ENCODE measurements at regions not wholly inside any gene's neighbourhood (a gene's known extent, or its start where the extent isn't known, plus 50 kb on each side); places are given as distances from the start of the nearest gene placed in this dataset.

GRCh38 chr1:168387781-168388760 is 107.4 kb downstream of the TBX19 start (continued):
- TF ChIP-seq, protein P1, sequence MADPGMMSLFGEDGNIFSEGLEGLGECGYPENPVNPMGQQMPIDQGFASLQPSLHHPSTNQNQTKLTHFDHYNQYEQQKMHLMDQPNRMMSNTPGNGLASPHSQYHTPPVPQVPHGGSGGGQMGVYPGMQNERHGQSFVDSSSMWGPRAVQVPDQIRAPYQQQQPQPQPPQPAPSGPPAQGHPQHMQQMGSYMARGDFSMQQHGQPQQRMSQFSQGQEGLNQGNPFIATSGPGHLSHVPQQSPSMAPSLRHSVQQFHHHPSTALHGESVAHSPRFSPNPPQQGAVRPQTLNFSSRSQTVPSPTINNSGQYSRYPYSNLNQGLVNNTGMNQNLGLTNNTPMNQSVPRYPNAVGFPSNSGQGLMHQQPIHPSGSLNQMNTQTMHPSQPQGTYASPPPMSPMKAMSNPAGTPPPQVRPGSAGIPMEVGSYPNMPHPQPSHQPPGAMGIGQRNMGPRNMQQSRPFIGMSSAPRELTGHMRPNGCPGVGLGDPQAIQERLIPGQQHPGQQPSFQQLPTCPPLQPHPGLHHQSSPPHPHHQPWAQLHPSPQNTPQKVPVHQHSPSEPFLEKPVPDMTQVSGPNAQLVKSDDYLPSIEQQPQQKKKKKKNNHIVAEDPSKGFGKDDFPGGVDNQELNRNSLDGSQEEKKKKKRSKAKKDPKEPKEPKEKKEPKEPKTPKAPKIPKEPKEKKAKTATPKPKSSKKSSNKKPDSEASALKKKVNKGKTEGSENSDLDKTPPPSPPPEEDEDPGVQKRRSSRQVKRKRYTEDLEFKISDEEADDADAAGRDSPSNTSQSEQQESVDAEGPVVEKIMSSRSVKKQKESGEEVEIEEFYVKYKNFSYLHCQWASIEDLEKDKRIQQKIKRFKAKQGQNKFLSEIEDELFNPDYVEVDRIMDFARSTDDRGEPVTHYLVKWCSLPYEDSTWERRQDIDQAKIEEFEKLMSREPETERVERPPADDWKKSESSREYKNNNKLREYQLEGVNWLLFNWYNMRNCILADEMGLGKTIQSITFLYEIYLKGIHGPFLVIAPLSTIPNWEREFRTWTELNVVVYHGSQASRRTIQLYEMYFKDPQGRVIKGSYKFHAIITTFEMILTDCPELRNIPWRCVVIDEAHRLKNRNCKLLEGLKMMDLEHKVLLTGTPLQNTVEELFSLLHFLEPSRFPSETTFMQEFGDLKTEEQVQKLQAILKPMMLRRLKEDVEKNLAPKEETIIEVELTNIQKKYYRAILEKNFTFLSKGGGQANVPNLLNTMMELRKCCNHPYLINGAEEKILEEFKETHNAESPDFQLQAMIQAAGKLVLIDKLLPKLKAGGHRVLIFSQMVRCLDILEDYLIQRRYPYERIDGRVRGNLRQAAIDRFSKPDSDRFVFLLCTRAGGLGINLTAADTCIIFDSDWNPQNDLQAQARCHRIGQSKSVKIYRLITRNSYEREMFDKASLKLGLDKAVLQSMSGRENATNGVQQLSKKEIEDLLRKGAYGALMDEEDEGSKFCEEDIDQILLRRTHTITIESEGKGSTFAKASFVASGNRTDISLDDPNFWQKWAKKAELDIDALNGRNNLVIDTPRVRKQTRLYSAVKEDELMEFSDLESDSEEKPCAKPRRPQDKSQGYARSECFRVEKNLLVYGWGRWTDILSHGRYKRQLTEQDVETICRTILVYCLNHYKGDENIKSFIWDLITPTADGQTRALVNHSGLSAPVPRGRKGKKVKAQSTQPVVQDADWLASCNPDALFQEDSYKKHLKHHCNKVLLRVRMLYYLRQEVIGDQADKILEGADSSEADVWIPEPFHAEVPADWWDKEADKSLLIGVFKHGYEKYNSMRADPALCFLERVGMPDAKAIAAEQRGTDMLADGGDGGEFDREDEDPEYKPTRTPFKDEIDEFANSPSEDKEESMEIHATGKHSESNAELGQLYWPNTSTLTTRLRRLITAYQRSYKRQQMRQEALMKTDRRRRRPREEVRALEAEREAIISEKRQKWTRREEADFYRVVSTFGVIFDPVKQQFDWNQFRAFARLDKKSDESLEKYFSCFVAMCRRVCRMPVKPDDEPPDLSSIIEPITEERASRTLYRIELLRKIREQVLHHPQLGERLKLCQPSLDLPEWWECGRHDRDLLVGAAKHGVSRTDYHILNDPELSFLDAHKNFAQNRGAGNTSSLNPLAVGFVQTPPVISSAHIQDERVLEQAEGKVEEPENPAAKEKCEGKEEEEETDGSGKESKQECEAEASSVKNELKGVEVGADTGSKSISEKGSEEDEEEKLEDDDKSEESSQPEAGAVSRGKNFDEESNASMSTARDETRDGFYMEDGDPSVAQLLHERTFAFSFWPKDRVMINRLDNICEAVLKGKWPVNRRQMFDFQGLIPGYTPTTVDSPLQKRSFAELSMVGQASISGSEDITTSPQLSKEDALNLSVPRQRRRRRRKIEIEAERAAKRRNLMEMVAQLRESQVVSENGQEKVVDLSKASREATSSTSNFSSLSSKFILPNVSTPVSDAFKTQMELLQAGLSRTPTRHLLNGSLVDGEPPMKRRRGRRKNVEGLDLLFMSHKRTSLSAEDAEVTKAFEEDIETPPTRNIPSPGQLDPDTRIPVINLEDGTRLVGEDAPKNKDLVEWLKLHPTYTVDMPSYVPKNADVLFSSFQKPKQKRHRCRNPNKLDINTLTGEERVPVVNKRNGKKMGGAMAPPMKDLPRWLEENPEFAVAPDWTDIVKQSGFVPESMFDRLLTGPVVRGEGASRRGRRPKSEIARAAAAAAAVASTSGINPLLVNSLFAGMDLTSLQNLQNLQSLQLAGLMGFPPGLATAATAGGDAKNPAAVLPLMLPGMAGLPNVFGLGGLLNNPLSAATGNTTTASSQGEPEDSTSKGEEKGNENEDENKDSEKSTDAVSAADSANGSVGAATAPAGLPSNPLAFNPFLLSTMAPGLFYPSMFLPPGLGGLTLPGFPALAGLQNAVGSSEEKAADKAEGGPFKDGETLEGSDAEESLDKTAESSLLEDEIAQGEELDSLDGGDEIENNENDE (IDR thresholded peaks at IDR 0.05; ENCODE audit: insufficient replicate concordance, low read length): peak; percentile 53
- no peak for TF ChIP-seq CTBP2 (IDR thresholded peaks at IDR 0.05; ENCODE audit: borderline replicate concordance, insufficient read depth, insufficient read length, low read length)
- peak; percentile 67; the same call in 1 of the 2 replicates for TF ChIP-seq SP1 (IDR thresholded peaks at IDR 0.05; ENCODE audit: low read depth, low read length)
- 0 out of 2 replicates have a peak, but pooled peaks have one; percentile 47 for TF ChIP-seq POU5F1 (IDR thresholded peaks at IDR 0.05; ENCODE audit: low read depth, low read length)
- no peak for TF ChIP-seq TAF7 (optimal IDR thresholded peaks at IDR 0.05; ENCODE audit: borderline replicate concordance, low read depth, low read length)
- 0 out of 2 replicates have a peak, but pooled peaks have one; percentile 15 for TF ChIP-seq KDM1A (IDR thresholded peaks at IDR 0.05; ENCODE audit: borderline replicate concordance, low read length)
- peak; percentile 23 for TF ChIP-seq ASH2L (IDR thresholded peaks at IDR 0.05; ENCODE audit: low read length)

All from H1 (cell line).